DMS153 treated with DMSO at 0.1 percent for 48 hours (cell line): ENCODE measurements at regions not wholly inside any gene's neighbourhood (a gene's known extent, or its start where the extent isn't known, plus 50 kb on each side); places are given as distances from the start of the nearest gene placed in this dataset.

ENCODE experiments used
- DNase-seq: peaks from one replicate; lab custom pipeline; 2025; ENCODE audit not compliant: unreplicated experiment; lab: John Stamatoyannopoulos, UW

DNA sequence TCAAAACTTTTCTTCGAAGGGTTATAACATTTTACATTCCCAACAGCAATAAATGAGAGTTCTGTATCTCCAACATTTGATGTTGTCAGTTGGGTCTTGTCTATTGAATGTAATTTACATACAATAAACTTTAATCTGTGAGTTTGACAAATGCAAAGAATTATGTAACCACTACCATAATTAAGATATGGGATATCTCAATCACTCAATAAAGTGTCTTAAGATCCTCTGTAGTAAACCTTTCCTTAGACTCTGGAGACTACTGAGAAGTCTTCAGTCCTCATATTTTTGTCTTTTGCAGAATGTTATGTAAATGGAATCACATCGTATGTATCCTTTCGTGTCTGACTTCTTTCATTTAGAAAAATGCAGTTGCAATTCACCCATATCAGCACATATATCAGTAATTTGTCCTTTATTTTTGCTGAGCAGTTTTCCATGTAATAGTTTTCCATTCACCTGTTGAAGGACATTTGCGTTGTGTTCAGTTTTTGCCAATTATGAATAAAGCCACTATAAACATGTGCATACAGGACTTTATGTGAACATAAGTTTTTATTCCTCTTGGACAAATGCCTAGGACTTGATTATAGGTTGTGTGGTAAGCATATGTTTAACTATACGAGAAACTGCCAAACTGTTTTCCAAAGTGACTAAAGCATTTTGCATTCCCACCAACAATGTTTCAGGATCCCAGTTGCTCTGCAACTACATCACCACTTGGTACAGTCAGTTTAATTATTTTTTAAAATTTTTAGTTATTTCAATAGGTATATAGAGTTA is 784.6 kb upstream of the ZNF608 start:
- no peak for DNase-seq

DNA sequence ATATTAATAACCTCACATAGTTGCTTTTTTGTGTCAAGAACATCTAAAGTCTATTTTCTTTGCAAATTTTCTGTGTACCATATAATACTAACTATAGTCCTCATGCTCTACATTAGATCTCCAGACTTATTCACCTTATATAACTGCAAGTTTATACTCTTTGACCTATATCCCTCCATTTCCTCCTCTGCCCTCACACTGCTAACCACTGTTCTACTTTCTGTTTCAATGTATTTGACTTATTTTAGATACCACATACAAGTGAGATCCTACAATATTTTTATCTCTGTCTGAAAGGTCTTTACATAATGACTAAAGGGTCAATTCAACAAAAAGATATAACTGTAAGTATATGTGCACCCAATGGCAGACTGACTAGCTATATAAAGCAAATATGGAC is 789.7 kb upstream of the ZNF608 start:
- DNase-seq = no peak

DNA sequence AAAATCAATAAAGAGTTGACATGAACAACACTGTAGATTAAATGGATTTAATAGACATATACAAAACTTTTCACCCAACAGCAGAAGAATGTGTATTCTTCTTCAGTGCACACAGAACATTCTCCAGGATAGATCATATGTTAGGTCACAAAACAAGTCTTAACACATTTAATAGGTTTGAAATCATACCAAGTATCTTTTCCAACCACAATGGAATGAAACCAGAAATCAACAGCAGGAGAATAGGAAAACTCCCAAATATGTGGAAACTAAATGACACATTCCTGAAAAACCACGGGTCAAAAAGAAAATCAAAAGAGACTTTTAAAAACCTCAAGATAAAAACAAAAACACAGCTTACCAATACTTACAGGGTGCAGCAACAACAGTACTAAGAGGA is 790.1 kb upstream of the ZNF608 start:
- DNase-seq = no peak

DNA sequence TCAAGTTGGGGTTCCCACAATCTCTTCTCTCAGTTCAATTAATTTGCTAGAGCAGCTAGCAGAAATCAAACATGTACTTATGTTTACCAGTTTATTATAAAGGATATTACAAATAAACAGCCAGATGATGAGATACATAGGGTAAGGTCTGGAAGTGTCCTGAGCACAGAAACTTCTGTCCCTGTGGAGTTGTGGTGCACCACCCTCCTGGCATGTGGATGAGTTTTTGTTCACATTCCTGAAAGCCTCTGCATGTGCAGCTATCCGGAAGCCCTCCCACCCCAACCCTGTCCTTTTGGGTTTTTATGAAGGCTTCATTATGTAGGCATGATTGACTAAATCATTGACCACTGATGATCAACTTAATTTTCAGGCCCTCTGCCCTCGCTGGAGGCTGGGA is 791.2 kb upstream of the ZNF608 start:
- DNase-seq = no peak

DNA sequence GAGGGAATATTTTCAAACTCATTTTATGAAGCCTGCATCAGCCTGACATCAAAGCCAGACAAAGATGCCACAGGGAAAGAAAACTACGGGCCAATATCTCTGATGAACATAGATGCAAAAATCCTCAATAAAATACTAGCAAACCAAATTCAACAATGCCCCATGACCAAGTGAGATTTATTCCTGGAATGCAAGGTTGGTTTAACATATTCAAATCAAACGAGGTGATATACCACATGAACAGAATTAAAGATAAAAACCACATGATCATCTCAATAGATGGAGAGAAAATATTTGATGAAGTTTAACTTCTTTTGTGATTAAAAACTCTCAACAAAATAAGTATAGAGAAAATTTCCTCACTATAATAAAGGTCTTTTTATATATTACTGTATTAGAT is 792.0 kb upstream of the ZNF608 start:
- DNase-seq = no peak

DNA sequence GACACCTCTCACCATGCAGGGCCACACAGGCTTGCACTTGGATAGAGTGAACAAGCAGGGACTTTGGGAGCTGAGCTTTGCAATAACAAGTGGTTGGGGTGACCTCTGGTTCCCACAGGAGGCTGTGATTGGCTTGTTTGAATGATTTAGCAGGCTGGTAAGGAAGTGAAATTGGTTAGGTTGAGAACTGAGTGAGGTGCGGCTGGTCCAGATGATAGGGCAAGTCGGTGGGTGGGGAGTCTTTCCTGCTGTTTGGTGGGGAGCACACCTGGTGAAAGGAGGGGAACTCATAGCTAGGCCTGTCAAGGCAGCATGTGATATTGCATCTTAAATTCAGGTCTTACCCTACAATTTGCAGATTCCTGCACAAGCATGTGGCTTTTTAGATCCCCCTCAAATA is 794.6 kb upstream of the ZNF608 start:
- DNase-seq = no peak

DNA sequence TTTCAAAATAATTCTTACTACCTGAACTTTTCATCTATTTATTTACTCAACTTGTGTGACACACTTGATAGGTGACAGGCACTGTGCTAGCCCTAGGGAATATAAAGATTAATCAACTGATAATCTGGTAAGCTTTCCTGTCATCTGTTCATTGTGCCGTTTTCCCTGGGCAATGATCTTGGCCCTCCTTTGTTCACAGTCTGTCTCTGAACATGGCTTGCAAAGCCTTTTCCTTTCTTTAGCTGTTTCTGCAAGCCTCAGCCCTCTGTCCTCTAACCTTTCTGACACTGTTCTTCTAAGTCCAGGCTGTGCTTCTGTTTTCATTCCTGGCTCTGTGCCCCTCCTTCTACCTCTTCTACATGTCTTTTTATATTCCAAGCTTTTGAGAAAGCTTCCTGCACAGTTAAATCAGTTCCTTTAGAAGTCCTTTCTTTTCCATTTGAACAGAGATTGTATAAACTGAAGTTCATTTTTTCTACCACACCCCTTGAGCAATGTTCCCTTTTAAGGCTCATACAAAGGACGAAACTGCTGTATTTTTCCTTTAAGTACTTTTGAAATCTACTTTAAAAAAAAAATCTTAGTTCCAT is 803.0 kb upstream of the ZNF608 start:
- no peak for DNase-seq

DNA sequence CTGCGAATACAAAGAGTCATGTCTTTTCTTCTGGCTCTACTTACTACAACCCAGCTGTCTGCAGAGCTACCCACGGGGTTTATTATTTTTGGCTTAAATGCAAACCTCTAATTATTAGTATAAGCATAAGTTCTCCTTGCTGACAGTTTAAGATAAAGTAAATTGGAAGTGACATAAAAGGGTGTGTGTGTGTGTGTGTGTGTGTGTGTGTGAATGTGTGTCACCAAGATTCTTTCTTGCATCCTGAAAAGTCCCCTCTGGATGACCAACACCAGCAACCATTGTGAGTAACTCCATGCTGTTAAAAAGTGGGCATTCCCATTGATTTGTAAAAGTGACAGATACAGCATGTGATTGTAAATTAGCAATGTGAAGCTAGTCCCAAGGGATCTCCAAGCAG is 803.8 kb upstream of the ZNF608 start:
- DNase-seq = no peak

DNA sequence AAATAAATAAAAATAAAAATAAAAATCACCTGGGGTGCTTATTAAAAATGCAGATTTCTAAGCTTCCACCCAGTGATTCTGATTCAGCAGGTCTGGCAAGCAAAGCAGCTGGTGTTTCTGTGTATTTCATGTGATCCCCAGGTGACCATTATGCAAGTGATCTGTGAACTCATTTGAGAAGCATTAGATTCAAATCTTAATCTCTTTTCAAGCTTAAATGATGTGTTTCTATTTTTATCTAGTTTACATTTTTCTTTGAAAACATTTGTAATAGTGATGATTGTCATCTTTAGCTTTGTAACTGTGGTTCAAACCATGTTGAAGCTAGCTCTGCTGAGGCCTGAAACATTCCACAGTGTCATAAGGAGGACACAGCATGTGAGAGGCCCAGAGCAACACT is 804.8 kb upstream of the ZNF608 start:
- no peak for DNase-seq

DNA sequence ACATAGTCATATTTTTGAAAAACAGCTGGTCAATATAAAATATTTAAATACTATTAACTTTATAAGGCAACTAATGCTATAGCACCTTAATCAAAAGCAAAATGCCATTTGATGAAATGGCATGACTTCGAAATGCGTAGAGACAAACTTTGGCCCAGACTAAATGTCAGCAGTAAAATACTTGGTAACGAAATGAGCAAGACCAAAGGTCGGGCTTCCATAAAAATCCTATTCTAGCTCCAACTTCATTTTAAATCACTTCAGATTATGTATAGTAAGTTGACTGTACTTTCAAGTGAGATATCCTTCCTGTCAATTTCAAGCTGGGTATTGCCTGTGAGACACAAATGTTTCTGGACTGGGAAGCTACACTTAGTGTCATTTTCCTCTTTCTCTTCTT is 805.4 kb upstream of the ZNF608 start:
- DNase-seq = no peak

DNA sequence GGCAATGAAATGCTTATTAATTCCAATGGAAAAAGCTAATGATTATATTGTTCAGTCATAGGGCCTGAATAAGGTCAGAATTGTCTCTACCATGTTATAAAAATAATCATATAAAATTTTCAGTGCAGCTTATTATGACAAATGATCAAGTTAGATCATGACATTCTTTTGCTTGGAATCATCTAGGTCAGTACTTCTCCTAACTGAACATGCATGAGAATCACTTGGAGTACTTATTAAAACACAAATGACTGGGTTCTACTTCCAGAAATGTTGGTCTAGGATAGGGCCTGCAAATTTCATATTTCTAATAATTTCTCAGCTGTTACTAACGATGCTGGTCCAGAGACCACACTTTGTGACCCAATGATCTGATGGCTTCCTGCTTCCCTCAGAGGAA is 806.0 kb upstream of the ZNF608 start:
- no peak for DNase-seq

DNA sequence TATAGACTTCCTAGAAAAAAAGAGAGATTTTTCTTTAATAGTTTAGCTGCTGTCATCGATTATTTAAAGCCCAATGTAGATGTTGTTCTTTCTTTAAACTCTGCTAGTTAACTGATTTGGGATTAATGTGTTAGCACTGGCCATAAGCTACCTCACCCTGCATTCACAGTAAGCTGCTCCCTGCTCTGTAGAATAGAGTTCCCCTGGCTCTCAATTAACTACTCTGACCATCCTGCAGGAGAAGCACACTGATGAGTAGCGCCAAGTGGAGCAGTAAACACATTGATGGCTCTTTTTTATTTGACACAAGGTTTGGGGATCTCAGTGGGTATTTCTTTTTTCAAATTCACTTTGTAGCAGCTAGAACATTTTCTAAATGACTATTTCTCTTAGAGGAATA is 807.9 kb upstream of the ZNF608 start:
- no peak for DNase-seq

DNA sequence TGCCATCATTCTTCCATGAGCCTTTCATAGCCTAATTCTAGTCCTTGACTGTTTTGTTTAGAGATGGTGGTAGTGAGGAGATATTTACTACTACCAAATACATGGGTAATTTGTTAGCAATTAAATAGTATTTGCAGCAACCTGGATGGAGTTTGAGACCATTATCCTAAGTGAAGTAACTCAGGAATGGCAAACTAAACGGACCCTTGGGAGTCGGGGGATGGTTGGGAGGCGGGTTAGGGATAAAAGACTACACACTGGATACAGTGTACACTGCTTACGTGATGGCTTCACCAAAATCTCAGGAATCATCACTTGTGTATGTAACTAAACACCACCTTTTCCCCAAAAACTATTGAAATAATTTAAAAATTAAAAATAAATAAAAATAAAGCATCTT is 809.2 kb upstream of the ZNF608 start:
- DNase-seq = no peak

DNA sequence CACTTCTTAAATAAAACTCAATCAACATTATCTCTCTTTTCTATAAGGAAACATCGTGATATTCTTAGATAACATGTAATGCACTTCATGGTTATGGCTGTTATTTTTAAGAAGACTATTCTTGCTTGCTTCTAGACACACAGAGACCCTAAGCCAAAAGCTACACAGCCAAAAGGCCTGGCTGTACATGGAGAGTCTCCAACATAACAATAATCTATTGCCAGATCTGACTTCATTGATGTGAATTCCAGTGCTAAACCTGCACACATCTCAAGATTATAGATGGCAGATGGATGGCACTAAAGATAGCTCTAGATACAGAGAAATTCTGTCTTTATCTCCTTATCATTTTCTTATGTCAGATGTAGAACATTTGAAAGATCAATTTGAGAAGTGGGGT is 811.6 kb upstream of the ZNF608 start:
- DNase-seq = no peak

DNA sequence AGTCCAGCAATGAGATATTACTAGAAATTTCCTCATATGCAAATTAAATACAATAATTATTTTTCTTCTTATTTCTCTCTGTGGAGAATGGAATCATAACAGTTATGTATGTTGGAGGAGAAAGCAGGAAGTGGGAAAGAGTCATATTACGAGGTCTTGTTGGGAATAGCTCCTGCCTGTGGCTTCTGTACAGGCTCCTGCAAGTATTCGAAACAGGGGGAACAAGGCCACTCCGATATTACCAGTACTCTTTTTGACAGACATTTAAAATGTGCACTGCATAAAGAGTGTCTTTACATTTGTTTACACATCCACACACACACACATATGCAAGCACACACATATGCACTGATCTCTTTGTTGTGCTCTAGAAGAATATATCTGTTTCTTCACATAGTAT is 812.0 kb upstream of the ZNF608 start:
- no peak for DNase-seq

DNA sequence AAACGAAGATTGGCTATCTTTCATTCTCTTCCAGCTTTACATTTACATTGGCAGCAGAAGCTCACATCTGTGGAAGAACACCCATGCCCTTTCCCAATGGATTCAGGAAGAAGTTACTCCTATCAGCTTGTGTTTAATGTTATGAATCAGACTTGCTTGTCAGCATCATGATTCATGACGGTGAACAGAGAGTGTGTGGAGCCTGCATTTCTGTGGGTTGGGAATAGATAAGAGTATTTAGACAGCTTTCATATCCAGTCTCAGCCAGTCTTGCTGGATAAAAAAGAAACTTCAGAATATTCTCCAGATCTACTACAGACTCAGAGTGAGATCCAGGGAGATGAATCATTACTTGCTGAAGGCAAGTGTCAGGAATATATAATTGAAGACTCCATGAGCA is 812.9 kb upstream of the ZNF608 start:
- no peak for DNase-seq

DNA sequence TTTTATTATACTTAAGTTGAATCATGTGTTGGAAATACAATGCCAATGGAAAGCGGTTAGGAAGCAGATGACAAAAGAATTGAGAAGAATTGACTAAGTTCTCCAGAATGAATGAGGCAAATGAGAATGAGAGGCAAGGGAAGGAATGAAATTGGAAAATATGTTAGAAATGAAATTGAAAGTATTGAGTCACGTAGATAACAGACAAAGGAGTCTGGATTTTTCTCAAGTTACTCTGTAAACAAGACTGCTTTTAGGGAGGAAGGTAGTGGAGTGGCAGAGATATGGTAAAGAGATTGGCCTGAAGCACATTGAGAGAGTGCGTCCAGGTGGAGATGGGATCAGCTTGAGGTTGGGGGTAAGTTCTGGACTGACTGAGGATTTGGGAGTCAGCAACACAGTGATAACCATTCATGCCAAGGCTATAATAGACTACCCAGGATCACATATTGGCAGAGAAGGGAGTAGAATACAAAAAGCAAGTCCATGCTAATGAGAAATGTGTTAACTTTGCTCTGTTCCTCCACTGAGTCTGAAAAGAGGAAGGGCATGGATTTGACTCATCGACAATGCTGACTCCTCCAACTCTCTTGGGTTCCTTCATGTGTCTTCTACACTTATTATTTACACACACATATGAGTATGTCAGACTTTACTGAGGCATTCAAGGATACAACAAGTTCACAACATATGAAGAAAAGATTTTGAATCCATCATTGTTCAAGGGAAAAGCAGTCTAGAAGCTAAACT is 814.2 kb upstream of the ZNF608 start:
- no peak for DNase-seq

DNA sequence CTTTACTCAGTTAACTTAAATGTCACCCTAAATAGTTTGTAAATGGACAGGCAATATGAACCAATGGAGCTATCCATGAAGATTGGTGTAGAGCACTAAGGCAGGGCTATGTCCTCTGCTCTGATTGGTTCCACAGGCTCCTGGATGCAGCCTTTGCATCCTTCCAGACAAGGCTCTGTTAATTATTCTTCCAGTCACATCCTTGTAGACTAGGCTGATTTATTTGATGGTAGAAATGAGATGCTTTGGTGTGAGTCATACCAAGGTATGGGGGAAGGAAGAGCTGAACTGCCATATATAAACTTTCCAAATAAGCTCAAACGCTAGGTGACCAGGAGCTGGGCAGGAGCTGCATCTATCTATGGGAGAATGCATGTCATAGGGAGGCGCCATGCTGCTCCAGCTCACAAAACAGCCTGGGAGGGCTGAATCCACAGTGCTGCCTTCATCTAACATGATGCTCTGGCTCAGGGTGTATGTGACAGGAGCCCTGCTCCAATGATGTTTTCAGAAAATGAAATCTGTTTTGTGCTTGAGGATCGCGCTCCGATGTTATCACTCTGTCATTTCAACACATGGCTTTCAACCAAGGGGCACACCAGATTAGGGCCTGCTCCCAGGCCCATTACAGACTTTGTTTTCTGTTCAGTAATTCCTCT is 818.0 kb upstream of the ZNF608 start:
- no peak for DNase-seq

DNA sequence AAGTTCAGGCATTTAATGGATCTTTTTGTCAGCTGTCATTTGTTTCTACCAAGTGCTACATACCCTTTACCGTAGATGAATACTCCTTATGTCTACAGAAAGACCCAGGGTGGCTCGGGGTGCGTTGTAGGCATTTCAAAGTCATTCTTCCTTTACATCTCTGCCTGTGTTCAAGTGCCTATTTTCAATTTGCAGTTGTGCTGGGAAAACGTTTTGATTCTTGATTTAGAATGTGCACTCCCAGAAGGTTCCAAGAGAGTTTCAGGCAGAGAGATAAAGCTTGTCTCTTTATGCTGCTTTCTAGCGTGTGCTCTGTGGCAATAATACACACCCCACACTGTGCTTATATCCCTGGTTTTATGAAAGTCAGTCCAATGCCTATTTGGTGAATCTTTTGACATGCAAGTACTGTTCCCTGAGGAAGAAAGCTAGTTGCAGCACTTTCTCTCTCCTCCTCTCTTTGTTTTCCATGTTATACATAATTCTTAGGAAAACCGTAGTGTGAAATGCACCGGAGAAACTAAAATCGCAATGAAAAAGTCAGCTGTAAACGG is 828.1 kb upstream of the ZNF608 start:
- DNase-seq = no peak

DNA sequence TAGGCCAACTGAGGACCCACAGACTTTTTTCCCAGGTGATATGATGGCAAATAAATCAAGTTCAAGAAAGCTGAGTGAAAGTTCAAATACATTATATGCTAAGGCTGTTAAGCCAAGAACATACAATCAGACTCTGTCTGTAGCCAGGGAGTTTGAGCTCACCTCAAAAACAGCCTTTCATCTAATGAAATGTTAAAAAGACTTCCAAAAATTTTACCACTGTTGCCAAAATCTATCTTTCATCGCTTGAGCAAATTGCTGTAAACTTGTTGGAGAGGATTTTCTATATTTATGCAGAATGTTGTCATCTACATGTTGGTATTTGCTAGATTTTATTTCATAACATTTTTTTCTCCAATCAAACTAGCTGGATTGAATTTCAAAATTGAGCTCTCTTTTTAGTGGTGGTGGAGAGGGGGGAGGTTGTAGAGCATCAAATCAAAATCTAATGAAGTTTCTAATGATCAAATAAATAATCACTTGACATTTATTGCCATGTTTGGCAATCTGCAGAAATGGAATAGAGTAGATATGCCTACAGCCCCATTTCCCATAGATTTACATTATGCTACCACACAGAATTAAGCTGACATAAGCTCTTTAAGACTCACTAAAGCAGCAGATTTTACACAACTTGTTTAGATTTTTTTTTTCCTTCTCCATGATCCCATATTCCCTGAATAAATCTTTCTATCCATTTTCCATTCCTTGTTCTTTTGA is 828.9 kb upstream of the ZNF608 start:
- no peak for DNase-seq
